K562 (cell line): ENCODE measurements at regions not wholly inside any gene's neighbourhood (a gene's known extent, or its start where the extent isn't known, plus 50 kb on each side); places are given as distances from the start of the nearest gene placed in this dataset.

Source experiments
- ATAC-seq: fragments of 200-7000 bp; cut with Tn5 transposase; 3 replicates; pipeline ENCODE4 v1.9.1; 2020; ENCODE audit warnings: moderate library complexity
- BruUV-seq: library from RNA; stranded (reverse); fragments of 400-500 nt; replicated peaks from 2 replicates; lab custom pipeline; 2021; lab: Mats Ljungman, UMichigan
- CTCF ChIA-PET: fragments of 300-600 bp; formaldehyde crosslinking; extraction: SDS; loops from one replicate; lab custom pipeline; 2021; ENCODE audit warnings: low intra/inter-chr PET ratio; lab: Yijun Ruan, JAX
- POLR2A ChIA-PET: fragments of 300-600, 350-650 bp; sonication (Branson Sonifier 250); formaldehyde crosslinking; extraction: SDS; loops from one replicate; lab custom pipeline; 2021; ENCODE audit warnings: antibody characterized with exemption, inconsistent platforms; lab: Yijun Ruan, JAX
- DNase-seq, 4 experiments: peaks; one replicate each; pipeline versions ENCODE4 v3.0.0 to v3.0.0-alpha.2; 2011 to 2018; ENCODE audit warnings: low spot score in 3 of 4, mixed read lengths in 3 of 4; ENCODE audit errors: extremely low read depth in 1 of 4
- FAIRE-seq: peaks from 2 replicates; lab custom pipeline; 2011; peaks lifted over from hg19 to GRCh38; lab: Jason Lieb, UNC
- H2AFZ ChIP-seq: 2 replicates; pipeline ENCODE4 v1.6.0; 2011; ENCODE audit warnings: low read depth, low read length, control low read depth, inconsistent platforms
- H3K27ac ChIP-seq: fragments of 200-600 bp; 3 replicates; pipeline ENCODE4 v1.8.0; 2011; ENCODE audit warnings: low read depth, mild to moderate bottlenecking, control low read depth, inconsistent platforms, low read length, moderate library complexity, mixed read lengths; ENCODE audit errors: extremely low read depth
- H3K27me3 ChIP-seq, 2 experiments: fragments of 300-600 bp in 1 of 2; 2 replicates in 1 of 2; 3 replicates in 1 of 2; pipeline versions ENCODE4 v1.6.0 to v1.8.0; 2011; ENCODE audit warnings: inconsistent platforms in 2 of 2, low read length in 2 of 2, mild to moderate bottlenecking in 1 of 2, mixed read lengths in 1 of 2, moderate library complexity in 1 of 2; ENCODE audit not compliant: control insufficient read depth in 2 of 2, insufficient read depth in 2 of 2
- H3K36me3 ChIP-seq: fragments of 300-600 bp; 3 replicates; pipeline ENCODE4 v1.8.0; 2011; ENCODE audit warnings: mild to moderate bottlenecking, low read length, inconsistent platforms; ENCODE audit not compliant: control insufficient read depth, insufficient read depth
- H3K4me1 ChIP-seq, 2 experiments: fragments of 200-600 bp in 1 of 2; replicated peaks in 1 of 2; 2 replicates in 1 of 2; 3 replicates in 1 of 2; pipeline versions ENCODE4 v1.5.1 to v1.8.0; 2011; ENCODE audit warnings: inconsistent platforms in 2 of 2, low read length in 2 of 2, mild to moderate bottlenecking in 1 of 2, mixed read lengths in 1 of 2, moderate library complexity in 1 of 2; ENCODE audit not compliant: control insufficient read depth in 2 of 2, insufficient read depth in 2 of 2
- H3K4me2 ChIP-seq: 2 replicates; pipeline ENCODE4 v1.6.1; 2011; ENCODE audit warnings: low read length, control low read depth, inconsistent platforms, mixed read lengths; ENCODE audit not compliant: insufficient read depth
- H3K4me3 ChIP-seq: fragments of 200-600 bp; sonication (generic), shearing (Covaris generic); 2 replicates; pipeline ENCODE4 v1.5.1; 2016; ENCODE audit warnings: control low read depth, inconsistent platforms
- H3K79me2 ChIP-seq: fragments of 200-600 bp; 3 replicates; pipeline ENCODE4 v1.8.0; 2011; ENCODE audit warnings: low read length, inconsistent platforms; ENCODE audit not compliant: control insufficient read depth, insufficient read depth
- H3K9ac ChIP-seq, 2 experiments: 2 replicates each; pipeline versions ENCODE4 v1.6.0 to v1.6.1; 2011; ENCODE audit warnings: low read depth in 2 of 2, low read length in 2 of 2, control low read depth in 1 of 2, inconsistent platforms in 1 of 2, mild to moderate bottlenecking in 1 of 2, mixed read lengths in 1 of 2; ENCODE audit not compliant: insufficient read depth in 1 of 2
- H3K9me1 ChIP-seq: one replicate; pipeline ENCODE4 v1.6.0; 2011; ENCODE audit warnings: inconsistent platforms, mild to moderate bottlenecking, low read length, moderate library complexity; ENCODE audit not compliant: control insufficient read depth, insufficient read depth
- H3K9me3 ChIP-seq: replicated peaks from 2 replicates; pipeline ENCODE4 v1.5.1; 2011; ENCODE audit warnings: low read depth, low read length, inconsistent platforms; ENCODE audit not compliant: control insufficient read depth, insufficient read depth
- H4K20me1 ChIP-seq: replicated peaks from 2 replicates; pipeline ENCODE4 v1.6.1; 2011; ENCODE audit warnings: low read length, inconsistent platforms, mixed read lengths; ENCODE audit not compliant: control insufficient read depth, insufficient read depth
- CBFB ChIP-seq: sonication (generic); formaldehyde crosslinking; IDR thresholded peaks from 2 replicates; pipeline ENCODE4 v1.4.0; 2020; ENCODE audit warnings: mild to moderate bottlenecking, missing genetic modification reagents
- IRF2 ChIP-seq: sonication (generic); formaldehyde crosslinking; IDR thresholded peaks from 2 replicates; pipeline ENCODE4 v1.8.1; 2022; ENCODE audit warnings: mild to moderate bottlenecking, missing genetic modification reagents
- LARP7 ChIP-seq: fragments of 450-650 bp; IDR thresholded peaks from 2 replicates; pipeline ENCODE4 v1.6.1; 2016
- MEF2A ChIP-seq: IDR thresholded peaks from 2 replicates; pipeline ENCODE4 v1.6.1; 2011; ENCODE audit warnings: low read depth, mild to moderate bottlenecking, low read length, moderate library complexity; ENCODE audit not compliant: control insufficient read depth
- MTA3 ChIP-seq: fragments of 450-650 bp; formaldehyde crosslinking; IDR thresholded peaks from 2 replicates; pipeline ENCODE4 v1.6.1; 2017; ENCODE audit warnings: mild to moderate bottlenecking, borderline replicate concordance
- RBM25 ChIP-seq: fragments of 200-400 bp; formaldehyde crosslinking; IDR thresholded peaks from 2 replicates; pipeline ENCODE4 v1.6.1; 2018; ENCODE audit warnings: low read length, low read depth, moderate library complexity; ENCODE audit not compliant: severe bottlenecking
- ZNF232 ChIP-seq: sonication (generic); formaldehyde crosslinking; IDR thresholded peaks from 2 replicates; pipeline ENCODE4 v1.8.0; 2022; ENCODE audit warnings: mild to moderate bottlenecking, missing genetic modification reagents
- ZNF408 ChIP-seq: fragments of 250-450 bp; sonication (Bioruptor Pico); IDR thresholded peaks from 2 replicates; pipeline ENCODE4 v1.4.0; 2020; ENCODE audit warnings: low read depth, mild to moderate bottlenecking, moderate library complexity
- WGBS: fragments of 100-300 bp; shearing (Covaris generic); methylation state at CpG from one replicate; pipeline ENCODE4 v1.1.6; 2016; ENCODE audit warnings: low coverage, mixed read lengths; ENCODE audit not compliant: insufficient coverage; ENCODE audit errors: missing lambda C conversion rate; 5-methylcytosine and 5-hydroxymethylcytosine counted together
- in situ Hi-C: fragments of 300-500 bp; cut with MboI; formaldehyde crosslinking; loops from 4 replicates; pipeline ENCODE4 v1.15.0; 2018; ENCODE audit warnings: inconsistent platforms, mixed read lengths
- intact Hi-C: fragments of 100-400 bp; cut with micrococcal nuclease; formaldehyde crosslinking; loops from 2 replicates; pipeline ENCODE4 v1.14.2; 2022
- TF ChIP-seq, protein P1 (sequence below): sonication (generic); formaldehyde crosslinking; IDR thresholded peaks from 2 replicates; pipeline ENCODE4 v1.8.1; 2023; ENCODE audit warnings: mild to moderate bottlenecking, missing genetic modification reagents
- TF ChIP-seq, protein P2 (sequence below): sonication (generic); formaldehyde crosslinking; IDR thresholded peaks from 2 replicates; pipeline ENCODE4 v1.8.1; 2023; ENCODE audit warnings: mild to moderate bottlenecking, missing genetic modification reagents
- TF ChIP-seq, protein P3 (sequence below): sonication (generic); formaldehyde crosslinking; IDR thresholded peaks from 2 replicates; pipeline ENCODE4 v1.5.0; 2020; ENCODE audit warnings: missing genetic modification reagents

DNA sequence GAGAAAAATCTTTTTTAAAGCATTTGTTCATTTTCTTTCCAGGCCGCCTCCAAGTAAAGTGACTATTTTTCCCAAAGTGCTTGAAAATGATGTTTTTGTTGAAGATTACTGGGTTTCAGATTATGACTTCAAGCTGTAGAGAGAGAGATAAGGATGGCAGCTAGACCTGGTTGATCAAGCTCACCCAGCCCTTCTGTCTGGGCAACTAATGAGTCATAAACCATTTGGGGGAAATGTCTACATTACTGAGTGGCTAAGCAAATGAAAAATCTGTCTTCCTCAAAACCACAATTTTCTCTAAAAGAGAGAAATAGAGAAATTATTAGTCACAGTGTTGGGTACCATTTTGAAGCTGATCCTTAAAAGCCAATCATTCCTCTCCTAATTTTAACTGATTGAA, 355.4 kb upstream of the CPEB2 start (continued):
- TF ChIP-seq, protein P1, sequence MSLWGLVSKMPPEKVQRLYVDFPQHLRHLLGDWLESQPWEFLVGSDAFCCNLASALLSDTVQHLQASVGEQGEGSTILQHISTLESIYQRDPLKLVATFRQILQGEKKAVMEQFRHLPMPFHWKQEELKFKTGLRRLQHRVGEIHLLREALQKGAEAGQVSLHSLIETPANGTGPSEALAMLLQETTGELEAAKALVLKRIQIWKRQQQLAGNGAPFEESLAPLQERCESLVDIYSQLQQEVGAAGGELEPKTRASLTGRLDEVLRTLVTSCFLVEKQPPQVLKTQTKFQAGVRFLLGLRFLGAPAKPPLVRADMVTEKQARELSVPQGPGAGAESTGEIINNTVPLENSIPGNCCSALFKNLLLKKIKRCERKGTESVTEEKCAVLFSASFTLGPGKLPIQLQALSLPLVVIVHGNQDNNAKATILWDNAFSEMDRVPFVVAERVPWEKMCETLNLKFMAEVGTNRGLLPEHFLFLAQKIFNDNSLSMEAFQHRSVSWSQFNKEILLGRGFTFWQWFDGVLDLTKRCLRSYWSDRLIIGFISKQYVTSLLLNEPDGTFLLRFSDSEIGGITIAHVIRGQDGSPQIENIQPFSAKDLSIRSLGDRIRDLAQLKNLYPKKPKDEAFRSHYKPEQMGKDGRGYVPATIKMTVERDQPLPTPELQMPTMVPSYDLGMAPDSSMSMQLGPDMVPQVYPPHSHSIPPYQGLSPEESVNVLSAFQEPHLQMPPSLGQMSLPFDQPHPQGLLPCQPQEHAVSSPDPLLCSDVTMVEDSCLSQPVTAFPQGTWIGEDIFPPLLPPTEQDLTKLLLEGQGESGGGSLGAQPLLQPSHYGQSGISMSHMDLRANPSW, result no peak
- no peak for TF ChIP-seq CBFB
- no peak for TF ChIP-seq MEF2A
- no peak for TF ChIP-seq MTA3
- TF ChIP-seq, protein P2, sequence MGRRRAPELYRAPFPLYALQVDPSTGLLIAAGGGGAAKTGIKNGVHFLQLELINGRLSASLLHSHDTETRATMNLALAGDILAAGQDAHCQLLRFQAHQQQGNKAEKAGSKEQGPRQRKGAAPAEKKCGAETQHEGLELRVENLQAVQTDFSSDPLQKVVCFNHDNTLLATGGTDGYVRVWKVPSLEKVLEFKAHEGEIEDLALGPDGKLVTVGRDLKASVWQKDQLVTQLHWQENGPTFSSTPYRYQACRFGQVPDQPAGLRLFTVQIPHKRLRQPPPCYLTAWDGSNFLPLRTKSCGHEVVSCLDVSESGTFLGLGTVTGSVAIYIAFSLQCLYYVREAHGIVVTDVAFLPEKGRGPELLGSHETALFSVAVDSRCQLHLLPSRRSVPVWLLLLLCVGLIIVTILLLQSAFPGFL (CRISPR knock-in tag), result no peak
- TF ChIP-seq, protein P3, sequence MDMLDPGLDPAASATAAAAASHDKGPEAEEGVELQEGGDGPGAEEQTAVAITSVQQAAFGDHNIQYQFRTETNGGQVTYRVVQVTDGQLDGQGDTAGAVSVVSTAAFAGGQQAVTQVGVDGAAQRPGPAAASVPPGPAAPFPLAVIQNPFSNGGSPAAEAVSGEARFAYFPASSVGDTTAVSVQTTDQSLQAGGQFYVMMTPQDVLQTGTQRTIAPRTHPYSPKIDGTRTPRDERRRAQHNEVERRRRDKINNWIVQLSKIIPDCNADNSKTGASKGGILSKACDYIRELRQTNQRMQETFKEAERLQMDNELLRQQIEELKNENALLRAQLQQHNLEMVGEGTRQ (CRISPR knock-in tag), result no peak
- no peak for TF ChIP-seq ZNF232 (CRISPR knock-in tag)

DNA sequence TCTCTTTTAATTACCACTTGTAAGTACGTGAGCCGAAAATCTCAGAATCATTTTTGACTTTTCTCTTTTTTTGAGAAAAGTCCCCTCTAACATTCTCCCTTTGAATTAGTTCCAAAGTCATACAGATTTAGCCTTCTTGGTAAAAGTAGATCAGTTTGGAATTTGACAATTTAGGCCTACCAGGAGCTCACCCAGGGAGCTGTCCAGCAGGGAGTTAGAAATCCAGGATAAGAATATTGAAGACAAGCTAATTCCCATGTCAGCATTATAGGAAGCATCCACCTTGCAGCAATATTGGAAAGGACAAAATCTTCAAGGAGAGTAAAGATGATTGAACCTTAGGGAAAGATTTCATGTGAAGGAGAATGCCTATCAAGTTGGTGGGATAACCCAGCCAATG, 352.2 kb upstream of the CPEB2 start:
- ChIA-PET CTCF (no interaction called here), POLR2A (no interaction called here)
- intact Hi-C loops (no loop called here), in situ Hi-C loops (no loop called here)
- no peak overlapping the region for H3K27ac ChIP-seq
- no peaks in the 10 kb centered on the region for H4K20me1 ChIP-seq
- no peak overlapping the region for H3K4me3 ChIP-seq
- H3K36me3 ChIP-seq, result no peaks in the 10 kb centered on the region
- FAIRE-seq (no peak), ATAC-seq (no peak), DNase-seq (no peak)
- no peaks in the 10 kb centered on the region for H3K79me2 ChIP-seq
- no peaks in the 10 kb centered on the region for H3K9me3 ChIP-seq
- no peak overlapping the region for H2AFZ ChIP-seq
- no peaks in the 10 kb centered on the region for H3K4me1 ChIP-seq
- TF ChIP-seq ZNF408 (CRISPR knock-in tag), result no peak
- no peak for TF ChIP-seq LARP7
- no peak for TF ChIP-seq RBM25
- no peak for TF ChIP-seq IRF2 (CRISPR knock-in tag)
- TF ChIP-seq, all 486 proteins: peak for 0
- WGBS, result 0% methylated on average over 2 of the region's 2 CpGs
- H3K27me3 ChIP-seq, result no peaks in the 10 kb centered on the region
- no TSS peak for BruUV-seq
- H3K9ac ChIP-seq, result no peak overlapping the region
- no peaks in the 10 kb centered on the region for H3K9me1 ChIP-seq
- no peak overlapping the region for H3K4me2 ChIP-seq
